Left lobe of liver (tissue), 2 donors: ENCODE measurements at regions not wholly inside any gene's neighbourhood (a gene's known extent, or its start where the extent isn't known, plus 50 kb on each side); places are given as distances from the start of the nearest gene placed in this dataset.
"Not testable (repeated sequence)": the region's sequence is repeated elsewhere in the genome, so short reads cannot be mapped to it uniquely, and the experiment has no call there.

Experiments
- ATAC-seq: fragments of 200-7000 bp; cut with Tn5 transposase; one replicate; pipeline ENCODE4 v1.9.1; 2020; ENCODE audit warnings: mild to moderate bottlenecking, moderate library complexity
- DNase-seq: peaks from one replicate; pipeline ENCODE4 v3.0.0-alpha.2; 2020; ENCODE audit warnings: low spot score
- donor health status: DM: no; HTN: no; CAD: no; lungs with moderate emphysema.
- donor health status: DM: no; HTN: yes; CAD: no.

GRCh38 chr2:118430510-118431164 lies 342.4 kb downstream of the INSIG2 start:
- ATAC-seq (no peak), DNase-seq (no peak)

GRCh38 chr2:118425191-118425590 lies 336.9 kb downstream of the INSIG2 start:
- no peak for DNase-seq
- ATAC-seq = no peak

- ATAC-seq (no peak), DNase-seq (no peak)
These were observed 335.5 kb downstream of the INSIG2 start for GRCh38 chr2:118423776-118424175.

GRCh38 chr2:118421648-118422047 lies 333.4 kb downstream of the INSIG2 start:
- DNase-seq (no peak), ATAC-seq (no peak)

GRCh38 chr2:118417406-118418120 lies 329.3 kb downstream of the INSIG2 start:
- ATAC-seq (no peak), DNase-seq (no peak)

GRCh38 chr2:118415186-118415585 lies 326.9 kb downstream of the INSIG2 start:
- ATAC-seq, DNase-seq: not testable (repeated sequence)

- no peak for ATAC-seq
- DNase-seq = no peak
These were observed 315.6 kb downstream of the INSIG2 start for GRCh38 chr2:118403658-118404451.

GRCh38 chr2:118388771-118389170 lies 300.5 kb downstream of the INSIG2 start:
- no peak for ATAC-seq
- no peak for DNase-seq

- ATAC-seq (no peak), DNase-seq (no peak)
These were observed 299.2 kb downstream of the INSIG2 start for GRCh38 chr2:118387509-118387908.

- DNase-seq (no peak), ATAC-seq (no peak)
These were observed 298.5 kb downstream of the INSIG2 start for GRCh38 chr2:118386641-118387302.

- ATAC-seq (no peak), DNase-seq (no peak)
These were observed 292.8 kb downstream of the INSIG2 start for GRCh38 chr2:118380915-118381653.

- no peak for DNase-seq
- no peak for ATAC-seq
These were observed 287.7 kb downstream of the INSIG2 start for GRCh38 chr2:118375907-118376485.

GRCh38 chr2:118374974-118375755 lies 286.9 kb downstream of the INSIG2 start:
- DNase-seq = no peak
- ATAC-seq = no peak

- ATAC-seq = no peak
- no peak for DNase-seq
These were observed 284.9 kb downstream of the INSIG2 start for GRCh38 chr2:118372886-118373830.

GRCh38 chr2:118371515-118371914 lies 283.2 kb downstream of the INSIG2 start:
- ATAC-seq (peak; percentile 78), DNase-seq (no peak)

- DNase-seq, ATAC-seq: not testable (repeated sequence)
These were observed 281.2 kb downstream of the INSIG2 start for GRCh38 chr2:118369521-118369920.

- ATAC-seq = no peak
- DNase-seq = no peak
These were observed 275.3 kb downstream of the INSIG2 start for GRCh38 chr2:118363604-118364003.

- DNase-seq (no peak), ATAC-seq (no peak)
These were observed 267.8 kb downstream of the INSIG2 start for GRCh38 chr2:118356051-118356450.
